ENCODE measurements at regions not wholly inside any gene's neighbourhood (a gene's known extent, or its start where the extent isn't known, plus 50 kb on each side); places are given as distances from the start of the nearest gene placed in this dataset.

- TF ChIP-seq CTCF (conservative IDR thresholded peaks at IDR 0.05; ENCODE audit: low read depth, low read length) (no peak), EZH2 (IDR thresholded peaks at IDR 0.05; ENCODE audit: low read length, unreplicated experiment) (no peak)
Observed at GRCh38 chr6:167574431-167575151, 249.7 kb downstream of the TTLL2 start.
